ENCODE measurements at regions not wholly inside any gene's neighbourhood (a gene's known extent, or its start where the extent isn't known, plus 50 kb on each side); places are given as distances from the start of the nearest gene placed in this dataset.

DNA sequence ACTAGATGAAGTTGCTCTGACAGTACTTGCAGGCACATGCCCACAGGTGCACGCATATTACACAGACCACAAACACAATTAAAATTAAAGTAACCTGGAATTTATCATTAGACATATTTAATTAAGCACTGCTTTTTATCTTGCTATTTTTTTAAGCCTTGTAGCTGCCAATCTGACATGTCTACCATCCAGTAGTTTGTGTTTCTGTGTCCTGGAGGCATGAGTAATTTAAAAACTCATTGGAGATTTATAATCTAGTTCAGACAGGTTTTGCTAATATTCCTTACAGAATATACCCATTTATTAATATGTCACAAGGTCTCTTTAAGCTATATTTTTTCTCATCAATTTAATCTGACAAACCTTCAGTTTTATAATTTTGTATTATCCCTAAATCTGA is 445.0 kb upstream of the KLF6 start:
- TF ChIP-seq GATA2 (IDR thresholded peaks at IDR 0.05; ENCODE audit: low read depth, low read length) = no peak
- TF ChIP-seq GATA3 (IDR thresholded peaks at IDR 0.05; ENCODE audit: low read depth, low read length) = no peak

All from SH-SY5Y (cell line).